GM21423 (cell line): ENCODE measurements at regions not wholly inside any gene's neighbourhood (a gene's known extent, or its start where the extent isn't known, plus 50 kb on each side); places are given as distances from the start of the nearest gene placed in this dataset.
A peak's percentile ranks its signal among the peaks of the same experiment; 100 is the strongest.
"Not testable (repeated sequence)": the region's sequence is repeated elsewhere in the genome, so short reads cannot be mapped to it uniquely, and the experiment has no call there.

Source experiments
- ATAC-seq: cut with Tn5 transposase; IDR thresholded peaks from one replicate; pipeline ENCODE4 v1.9.1; 2021; ENCODE audit warnings: mild to moderate bottlenecking, moderate library complexity; ENCODE audit not compliant: unreplicated experiment

- no peak for ATAC-seq
Measured at GRCh38 chr2:117614823-117615534, 199.5 kb upstream of the DDX18 start.

- ATAC-seq, result no peak
Measured at GRCh38 chr2:117618607-117619006, 195.9 kb upstream of the DDX18 start.

- ATAC-seq, result no peak
Measured at GRCh38 chr2:117621326-117621725, 193.2 kb upstream of the DDX18 start.

- ATAC-seq, result not testable (repeated sequence)
Measured at GRCh38 chr2:117623175-117623574, 191.3 kb upstream of the DDX18 start.

- ATAC-seq, result no peak
Measured at GRCh38 chr2:117631152-117631945, 183.1 kb upstream of the DDX18 start.

GRCh38 chr2:117635481-117635880, 179.0 kb upstream of the DDX18 start:
- no peak for ATAC-seq

- no peak for ATAC-seq
Measured at GRCh38 chr2:117639401-117639800, 175.1 kb upstream of the DDX18 start.

GRCh38 chr2:117644403-117644802, 170.1 kb upstream of the DDX18 start:
- ATAC-seq, result no peak

- no peak for ATAC-seq
Measured at GRCh38 chr2:117645458-117645857, 169.0 kb upstream of the DDX18 start.

- ATAC-seq, result no peak
Measured at GRCh38 chr2:117646099-117646498, 168.4 kb upstream of the DDX18 start.

GRCh38 chr2:117646872-117647271, 167.6 kb upstream of the DDX18 start:
- ATAC-seq, result no peak

GRCh38 chr2:117656546-117656945, 157.9 kb upstream of the DDX18 start:
- no peak for ATAC-seq

- ATAC-seq, result no peak
Measured at GRCh38 chr2:117661619-117662018, 152.9 kb upstream of the DDX18 start.

- ATAC-seq, result no peak
Measured at GRCh38 chr2:117674172-117674571, 140.3 kb upstream of the DDX18 start.

- no peak for ATAC-seq
Measured at GRCh38 chr2:117679952-117680351, 134.5 kb upstream of the DDX18 start.

GRCh38 chr2:117684919-117685318, 129.6 kb upstream of the DDX18 start:
- ATAC-seq, result no peak

GRCh38 chr2:117686699-117687098, 127.8 kb upstream of the DDX18 start:
- peak; percentile 95 for ATAC-seq

- ATAC-seq, result no peak
Measured at GRCh38 chr2:117691595-117691994, 122.9 kb upstream of the DDX18 start.

GRCh38 chr2:117692001-117692763, 122.3 kb upstream of the DDX18 start:
- ATAC-seq, result no peak

- ATAC-seq, result no peak
Measured at GRCh38 chr2:117693154-117693553, 121.3 kb upstream of the DDX18 start.

- no peak for ATAC-seq
Measured at GRCh38 chr2:117693651-117694050, 120.8 kb upstream of the DDX18 start.

GRCh38 chr2:117698287-117698686, 116.2 kb upstream of the DDX18 start:
- no peak for ATAC-seq
